Peyer's patch (tissue), 4 donors: ENCODE measurements at regions not wholly inside any gene's neighbourhood (a gene's known extent, or its start where the extent isn't known, plus 50 kb on each side); places are given as distances from the start of the nearest gene placed in this dataset.

Experiments used
- DNase-seq, 3 donors: peaks; one replicate each; pipeline ENCODE4 v3.0.0-alpha.2; 2017 to 2019
- H3K27ac ChIP-seq, 4 donors: fragments of 200-600 bp; sonication (generic); one replicate each; pipeline ENCODE4 v1.5.1; 2016 to 2019
- H3K27me3 ChIP-seq, 2 donors: fragments of 200-600 bp; sonication (generic); one replicate each; pipeline ENCODE4 v1.5.1; 2019
- H3K36me3 ChIP-seq, 3 donors: fragments of 200-600 bp; sonication (generic); one replicate each; pipeline ENCODE4 v1.5.1; 2016 to 2019
- H3K4me1 ChIP-seq, 4 donors: fragments of 200-600 bp; sonication (generic); one replicate each; pipeline ENCODE4 v1.5.1; 2016 to 2019
- H3K4me3 ChIP-seq, 4 donors: fragments of 200-600 bp; sonication (generic); 1 replicate in 3 of 4; 2 replicates in 1 of 4; pipeline ENCODE4 v1.5.1; 2016 to 2019; ENCODE audit warnings: mild to moderate bottlenecking in 1 of 4
- H3K9me3 ChIP-seq, 4 donors: fragments of 200-600 bp; sonication (generic); one replicate each; pipeline ENCODE4 v1.5.1; 2016 to 2019; ENCODE audit warnings: mild to moderate bottlenecking in 1 of 4
- POLR2A ChIP-seq, 2 donors: fragments of 450-650 bp; IDR thresholded peaks; one replicate each; pipeline ENCODE4 v1.5.1; 2017; ENCODE audit warnings: antibody characterized with exemption in 2 of 2, mild to moderate bottlenecking in 2 of 2, moderate library complexity in 2 of 2
- TF ChIP-seq, protein P1 (sequence below), 6 experiments: fragments of 450-650 bp in 4 of 6; fragments of 200-600 bp in 2 of 6; sonication (generic) in 1 of 6; IDR thresholded peaks; one replicate each; pipeline ENCODE4 v1.5.1; 2017 to 2019; ENCODE audit warnings: antibody characterized with exemption in 6 of 6, mild to moderate bottlenecking in 3 of 6, moderate library complexity in 1 of 6

DNA sequence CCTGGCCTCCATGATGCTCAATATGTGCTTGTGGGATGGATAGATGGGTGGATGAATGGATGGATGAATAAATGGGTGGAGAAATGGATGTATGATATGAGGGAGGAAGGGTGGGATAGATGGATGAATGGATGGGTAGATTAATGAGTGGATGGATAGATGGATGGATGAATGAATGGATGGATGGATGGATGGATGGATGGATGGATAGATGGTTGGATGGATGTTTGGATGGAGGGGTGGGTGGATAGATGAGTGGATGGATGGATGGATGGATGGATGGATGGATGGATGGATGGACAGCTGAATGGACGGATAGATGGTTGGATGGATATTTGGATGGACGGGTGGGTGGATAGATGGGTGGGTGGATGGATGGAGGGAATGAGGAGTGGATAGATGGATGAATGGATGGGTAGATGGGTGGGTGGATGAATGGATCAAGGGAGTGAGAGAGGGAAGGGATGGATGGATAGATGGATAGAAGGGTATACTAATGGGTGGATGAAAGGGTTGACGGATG, 139.4 kb downstream of the CEBPB start:
- TF ChIP-seq POLR2A (IDR thresholded peaks at IDR 0.05): no peak
- TF ChIP-seq, protein P1, sequence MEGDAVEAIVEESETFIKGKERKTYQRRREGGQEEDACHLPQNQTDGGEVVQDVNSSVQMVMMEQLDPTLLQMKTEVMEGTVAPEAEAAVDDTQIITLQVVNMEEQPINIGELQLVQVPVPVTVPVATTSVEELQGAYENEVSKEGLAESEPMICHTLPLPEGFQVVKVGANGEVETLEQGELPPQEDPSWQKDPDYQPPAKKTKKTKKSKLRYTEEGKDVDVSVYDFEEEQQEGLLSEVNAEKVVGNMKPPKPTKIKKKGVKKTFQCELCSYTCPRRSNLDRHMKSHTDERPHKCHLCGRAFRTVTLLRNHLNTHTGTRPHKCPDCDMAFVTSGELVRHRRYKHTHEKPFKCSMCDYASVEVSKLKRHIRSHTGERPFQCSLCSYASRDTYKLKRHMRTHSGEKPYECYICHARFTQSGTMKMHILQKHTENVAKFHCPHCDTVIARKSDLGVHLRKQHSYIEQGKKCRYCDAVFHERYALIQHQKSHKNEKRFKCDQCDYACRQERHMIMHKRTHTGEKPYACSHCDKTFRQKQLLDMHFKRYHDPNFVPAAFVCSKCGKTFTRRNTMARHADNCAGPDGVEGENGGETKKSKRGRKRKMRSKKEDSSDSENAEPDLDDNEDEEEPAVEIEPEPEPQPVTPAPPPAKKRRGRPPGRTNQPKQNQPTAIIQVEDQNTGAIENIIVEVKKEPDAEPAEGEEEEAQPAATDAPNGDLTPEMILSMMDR (IDR thresholded peaks at IDR 0.05): no peak
- no peak for DNase-seq
- no peaks in the 10 kb centered on the region for H3K9me3 ChIP-seq
- no peaks in the 10 kb centered on the region for H3K4me1 ChIP-seq
- H3K27ac ChIP-seq: no peak overlapping the region
- no peak overlapping the region for H3K4me3 ChIP-seq
- no peaks in the 10 kb centered on the region for H3K36me3 ChIP-seq
- H3K27me3 ChIP-seq: no peaks in the 10 kb centered on the region

DNA sequence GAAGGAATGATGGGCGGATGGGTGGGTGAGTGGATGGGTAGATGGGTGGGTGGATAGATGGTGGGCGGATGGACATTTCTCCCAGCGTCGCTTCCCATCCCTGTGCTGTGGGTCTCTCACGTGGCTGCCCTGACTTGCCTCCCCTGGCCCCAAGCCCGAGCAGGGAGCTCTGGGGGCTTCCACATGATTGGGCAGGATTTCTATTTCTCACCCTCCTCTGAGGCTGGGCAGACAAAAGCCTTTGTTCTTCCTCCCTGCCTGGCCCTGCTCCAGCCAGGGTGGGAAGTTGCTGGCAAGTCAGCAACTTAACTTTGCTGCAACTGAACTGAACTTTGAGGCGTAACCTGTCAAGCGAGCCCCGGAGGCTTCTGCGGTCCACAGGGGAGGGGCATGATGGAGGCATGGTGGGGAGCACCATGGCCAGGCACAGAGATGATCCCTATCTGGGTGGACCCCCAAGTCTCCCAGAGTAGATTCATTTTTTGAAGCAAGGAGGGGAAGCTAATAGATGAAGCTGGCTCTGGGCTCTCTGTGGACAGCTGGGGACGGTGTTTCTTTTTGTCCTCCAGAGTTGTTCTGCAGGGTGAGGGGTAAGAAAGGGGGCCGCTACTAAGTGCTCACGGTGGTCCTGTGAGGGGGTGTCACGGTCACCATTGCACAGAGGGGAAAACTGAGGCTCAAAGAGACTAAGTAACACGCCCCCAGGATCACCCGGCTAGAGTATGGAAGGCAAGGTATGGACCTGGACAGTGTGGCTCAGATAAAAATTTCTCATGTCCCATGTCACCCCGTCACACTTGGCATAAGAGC, 140.1 kb downstream of the CEBPB start:
- H3K4me3 ChIP-seq: no peak overlapping the region
- H3K9me3 ChIP-seq: no peaks in the 10 kb centered on the region
- no peak for DNase-seq
- H3K27me3 ChIP-seq: no peaks in the 10 kb centered on the region
- TF ChIP-seq, protein P1 (IDR thresholded peaks at IDR 0.05): no peak
- no peak for TF ChIP-seq POLR2A (IDR thresholded peaks at IDR 0.05)
- H3K27ac ChIP-seq: no peak overlapping the region
- H3K36me3 ChIP-seq: no peaks in the 10 kb centered on the region
- no peaks in the 10 kb centered on the region for H3K4me1 ChIP-seq

DNA sequence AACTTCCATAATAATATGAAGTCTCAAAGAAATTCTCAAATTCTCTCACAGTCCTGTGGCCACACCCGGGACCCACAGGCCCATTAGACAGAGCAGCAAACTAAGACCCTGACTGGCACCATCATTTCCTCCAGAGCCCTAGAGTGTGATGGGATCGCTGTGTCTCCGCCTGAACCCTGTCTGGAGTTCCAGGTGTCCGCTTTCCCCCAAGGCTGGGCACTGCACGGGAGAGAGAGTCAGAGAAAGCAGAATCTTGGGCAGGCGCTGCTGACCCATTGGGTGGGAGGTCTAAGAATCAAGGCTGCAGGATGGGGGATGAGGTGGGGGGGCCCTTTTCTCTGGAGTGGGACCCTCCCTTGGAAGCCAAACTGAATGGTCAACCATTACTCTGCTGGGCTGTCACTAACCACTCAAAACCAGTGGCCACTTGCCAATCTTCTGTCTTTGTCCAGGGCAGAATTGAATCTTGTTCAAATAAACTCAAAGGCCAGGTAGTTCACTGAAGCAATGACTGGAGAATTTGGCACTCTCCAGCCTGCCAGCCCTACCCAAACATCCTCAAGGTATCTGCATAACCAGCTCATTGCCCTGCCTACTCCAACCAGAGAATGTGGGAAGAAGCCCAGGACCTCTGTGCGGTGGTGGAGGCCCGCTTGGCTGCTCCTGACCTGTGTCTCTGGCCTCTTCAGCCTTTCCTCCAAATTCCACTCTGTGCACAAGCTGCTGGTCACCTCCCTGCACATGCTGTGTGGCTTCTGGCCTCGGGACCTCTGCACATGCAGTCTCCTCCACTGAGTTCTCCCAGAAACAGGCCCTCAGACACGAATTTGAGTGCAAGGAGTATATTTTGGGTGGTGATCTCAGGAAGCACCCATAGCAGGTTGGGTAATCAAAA, 141.1 kb downstream of the CEBPB start:
- Histone ChIP-seq H3K27me3 (no peaks in the 10 kb centered on the region), H3K4me3 (no peak overlapping the region), H3K36me3 (no peaks in the 10 kb centered on the region), H3K27ac (no peak overlapping the region), H3K9me3 (no peaks in the 10 kb centered on the region), H3K4me1 (no peaks in the 10 kb centered on the region)
- TF ChIP-seq POLR2A (IDR thresholded peaks at IDR 0.05): no peak
- TF ChIP-seq, protein P1 (IDR thresholded peaks at IDR 0.05): no peak
- no peak for DNase-seq

DNA sequence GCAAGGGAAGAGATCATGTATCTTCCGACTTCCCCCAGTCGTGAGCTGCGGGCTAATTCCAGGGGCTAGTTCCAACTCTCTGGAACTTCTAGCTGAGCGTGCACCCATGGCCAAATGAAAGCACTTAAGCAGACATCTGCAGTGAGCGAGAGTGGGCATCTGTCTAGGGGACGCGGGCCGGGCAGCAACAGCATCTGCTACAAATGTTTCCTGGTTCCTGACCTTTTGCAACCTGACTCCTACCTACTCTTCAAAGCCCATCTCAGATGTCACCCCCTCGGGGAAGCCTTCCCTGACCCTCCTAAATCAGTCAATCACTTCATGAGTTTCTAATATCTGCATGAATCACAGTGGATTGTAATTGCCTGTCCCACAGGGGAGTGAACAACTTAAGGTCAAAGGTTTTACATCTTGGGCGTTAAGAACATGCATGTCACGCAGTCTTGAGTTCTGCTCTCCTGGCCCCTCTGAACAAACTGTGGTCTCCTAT, 141.9 kb downstream of the CEBPB start:
- no peak overlapping the region for H3K27ac ChIP-seq
- H3K27me3 ChIP-seq: no peaks in the 10 kb centered on the region
- TF ChIP-seq POLR2A (IDR thresholded peaks at IDR 0.05): no peak
- TF ChIP-seq, protein P1 (IDR thresholded peaks at IDR 0.05): no peak
- DNase-seq: no peak
- H3K4me3 ChIP-seq: no peak overlapping the region
- no peaks in the 10 kb centered on the region for H3K9me3 ChIP-seq
- H3K36me3 ChIP-seq: no peaks in the 10 kb centered on the region
- H3K4me1 ChIP-seq: no peaks in the 10 kb centered on the region

DNA sequence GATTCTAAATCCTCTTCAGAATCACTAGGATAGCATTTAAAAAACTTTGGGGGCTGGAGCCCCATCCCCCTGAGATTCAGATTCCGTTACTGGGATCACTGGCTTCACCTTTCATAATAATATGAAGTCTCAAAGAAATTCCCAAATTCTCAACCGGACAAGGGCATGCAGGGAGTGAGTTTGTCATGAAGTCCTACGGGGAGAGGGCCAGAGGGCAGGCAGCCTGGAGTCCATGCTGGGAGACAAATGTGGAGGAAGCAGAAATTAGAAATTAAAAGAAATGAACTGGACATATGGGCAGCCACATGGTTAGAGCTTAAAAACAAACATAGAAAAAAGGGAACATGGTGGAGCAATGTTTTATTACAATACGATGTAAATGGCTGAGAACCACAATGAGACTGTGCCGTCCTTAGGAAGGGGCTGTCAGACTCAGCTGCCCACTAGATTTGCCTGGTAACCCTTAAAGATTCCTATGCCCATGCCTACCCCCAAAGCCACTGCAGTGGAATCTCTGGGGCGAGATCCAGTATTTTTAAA, 142.6 kb downstream of the CEBPB start:
- no peak overlapping the region for H3K4me3 ChIP-seq
- no peaks in the 10 kb centered on the region for H3K4me1 ChIP-seq
- H3K9me3 ChIP-seq: no peaks in the 10 kb centered on the region
- H3K27me3 ChIP-seq: no peaks in the 10 kb centered on the region
- no peaks in the 10 kb centered on the region for H3K36me3 ChIP-seq
- DNase-seq: no peak
- no peak for TF ChIP-seq POLR2A (IDR thresholded peaks at IDR 0.05)
- TF ChIP-seq, protein P1 (IDR thresholded peaks at IDR 0.05): no peak
- no peak overlapping the region for H3K27ac ChIP-seq
